ELR (cell line): ENCODE measurements at regions not wholly inside any gene's neighbourhood (a gene's known extent, or its start where the extent isn't known, plus 50 kb on each side); places are given as distances from the start of the nearest gene placed in this dataset.
"Not testable (repeated sequence)": the region's sequence is repeated elsewhere in the genome, so short reads cannot be mapped to it uniquely, and the experiment has no call there.

Source experiments
- DNase-seq: peaks from one replicate; pipeline ENCODE4 v3.0.0-alpha.2; 2015; ENCODE audit warnings: low read depth

DNA sequence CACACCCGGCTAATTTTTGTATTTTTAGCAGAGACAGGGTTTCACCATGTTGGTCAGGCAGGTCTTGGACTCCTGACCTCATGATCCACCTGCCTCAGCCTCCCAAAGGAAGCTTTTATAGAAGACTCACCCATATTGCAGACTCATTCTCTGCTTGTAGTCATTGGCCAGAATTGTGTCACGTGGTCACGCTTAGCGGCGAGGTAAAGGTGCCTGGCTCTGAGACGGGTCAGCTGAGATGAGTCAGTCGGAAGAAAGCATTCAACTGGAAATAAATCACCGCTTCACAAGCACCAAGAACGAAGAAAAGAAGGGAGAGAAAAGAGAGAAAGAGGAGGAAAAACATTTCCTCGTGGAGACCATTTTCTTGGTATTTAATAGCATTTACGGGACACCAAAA is 218.8 kb upstream of the NOCT start:
- DNase-seq = no peak

DNA sequence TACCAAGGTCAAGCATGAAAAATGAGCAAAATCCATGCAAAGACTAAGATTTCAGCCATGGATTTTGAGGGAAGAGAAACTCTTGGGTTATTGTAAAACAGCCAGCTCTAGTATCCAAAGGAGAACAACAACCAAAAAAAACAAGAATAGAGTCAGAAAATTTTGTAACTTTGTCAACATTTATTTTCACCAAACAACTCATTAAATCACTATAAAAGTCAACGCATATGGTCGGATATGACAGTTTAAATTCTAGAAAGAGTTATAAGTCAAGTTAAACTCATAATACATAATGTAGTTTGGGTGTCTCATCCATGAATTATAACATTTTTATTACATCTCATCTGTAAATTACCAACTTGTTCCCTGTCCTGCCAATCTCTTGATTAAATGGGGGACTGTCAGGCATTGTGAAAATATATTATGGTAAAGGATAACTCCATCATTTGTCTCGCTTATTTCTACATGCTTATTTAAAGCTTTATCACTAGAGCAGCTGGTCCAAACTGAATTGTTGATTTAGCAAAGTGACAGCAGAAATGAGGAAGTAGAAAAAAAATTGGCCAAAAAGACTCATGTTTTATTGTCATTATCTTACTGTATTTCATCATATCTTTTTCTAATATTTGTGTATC is 224.8 kb upstream of the NOCT start:
- DNase-seq = no peak

DNA sequence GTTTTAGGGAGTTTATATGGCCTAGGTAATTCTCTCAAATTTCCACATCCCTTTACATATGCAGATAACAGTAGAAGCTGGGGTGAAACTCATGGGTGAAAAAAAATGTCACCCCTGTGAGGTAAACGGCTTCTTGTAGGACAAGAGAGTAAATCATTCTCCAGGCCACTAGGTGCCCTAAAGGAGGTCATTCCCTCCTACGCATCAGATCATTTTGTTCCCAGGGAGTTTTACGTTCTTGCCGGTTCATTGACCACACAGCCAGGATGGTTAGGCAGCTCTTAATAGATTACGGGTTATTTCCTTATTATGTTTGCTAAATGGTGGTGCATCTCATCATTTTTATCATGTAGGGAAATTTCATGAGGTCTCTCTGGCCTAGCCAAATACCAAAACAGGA is 225.8 kb upstream of the NOCT start:
- no peak for DNase-seq

DNA sequence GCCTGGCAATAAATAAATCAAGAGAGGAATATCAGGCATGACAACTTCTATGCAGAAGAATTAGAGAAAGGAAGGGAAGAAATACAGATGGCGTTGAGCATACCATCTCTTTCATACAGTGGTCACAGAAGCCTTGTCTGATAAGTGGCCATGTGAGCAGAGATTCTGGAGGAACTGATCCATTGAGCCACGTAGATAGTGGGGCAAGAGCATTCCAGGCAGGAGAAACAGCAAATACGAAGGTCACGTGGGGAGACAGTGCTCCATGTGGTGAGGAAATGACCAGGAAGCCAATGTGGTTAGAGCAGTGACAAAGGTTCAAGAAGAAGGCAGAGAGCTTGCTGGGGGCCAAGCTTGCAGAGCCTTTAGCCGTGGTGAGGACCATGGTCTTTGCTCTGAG is 226.7 kb upstream of the NOCT start:
- DNase-seq = no peak

DNA sequence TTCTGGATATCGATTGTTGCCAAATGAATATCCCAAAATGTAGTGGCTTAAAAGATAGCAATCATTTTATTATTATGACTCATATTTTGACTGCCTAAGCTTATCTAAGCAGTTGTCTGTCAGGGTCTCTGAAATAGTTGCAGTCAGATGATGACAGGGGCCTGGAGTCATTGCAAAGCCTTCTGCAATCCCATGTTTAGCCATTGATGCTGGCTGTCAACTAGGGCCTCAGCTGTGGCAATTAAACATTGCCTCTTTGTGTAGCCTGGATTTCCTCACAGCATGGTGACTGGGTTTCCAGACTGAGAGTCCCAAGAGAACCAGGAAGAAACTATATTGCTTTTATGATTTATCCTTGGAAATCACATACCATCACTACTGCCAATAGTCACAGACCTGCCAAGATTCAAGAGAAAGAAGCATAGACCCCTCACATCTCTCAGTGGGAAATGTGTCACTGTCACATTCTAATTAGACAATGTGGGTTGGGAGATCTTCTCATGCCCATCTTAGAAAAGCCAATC is 227.3 kb upstream of the NOCT start:
- no peak for DNase-seq

DNA sequence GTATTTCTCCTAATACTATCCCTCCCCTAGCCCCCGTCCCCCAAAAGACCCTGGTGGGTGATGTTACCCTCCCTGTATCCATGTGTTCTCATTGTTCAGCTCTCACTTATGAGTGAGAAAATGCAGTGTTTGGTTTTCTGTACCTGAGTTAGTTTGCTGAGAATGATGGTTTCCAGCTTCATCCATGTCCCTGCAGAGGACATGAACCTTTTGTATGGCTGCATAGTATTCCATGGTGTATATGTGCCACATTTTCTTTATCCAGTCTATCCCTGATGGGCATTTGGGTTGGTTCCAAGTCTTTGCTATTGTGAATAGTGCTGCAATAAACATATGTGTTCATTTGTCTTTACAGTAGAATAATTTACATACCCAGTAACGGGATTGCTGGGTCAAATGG is 235.8 kb upstream of the NOCT start:
- DNase-seq = not testable (repeated sequence)

DNA sequence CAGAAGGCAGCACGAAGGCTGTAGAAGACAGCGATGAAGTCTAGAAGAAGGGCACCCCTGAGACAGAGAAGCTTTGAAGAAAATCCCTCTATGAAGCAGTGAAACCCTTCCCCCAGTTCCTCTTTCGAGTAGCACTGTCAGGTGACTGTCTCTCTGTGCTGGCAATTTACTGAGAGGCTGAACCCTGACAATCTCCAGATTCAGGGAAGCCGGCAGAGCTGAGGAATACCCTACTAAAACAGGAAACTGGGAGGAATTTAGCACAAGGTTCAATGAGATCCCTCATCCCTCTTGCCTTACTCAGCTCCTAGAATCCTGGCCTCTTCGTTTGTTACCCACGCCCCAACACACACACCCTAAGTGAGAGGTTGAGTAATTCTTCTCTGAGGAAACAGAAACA is 239.7 kb upstream of the NOCT start:
- no peak for DNase-seq

DNA sequence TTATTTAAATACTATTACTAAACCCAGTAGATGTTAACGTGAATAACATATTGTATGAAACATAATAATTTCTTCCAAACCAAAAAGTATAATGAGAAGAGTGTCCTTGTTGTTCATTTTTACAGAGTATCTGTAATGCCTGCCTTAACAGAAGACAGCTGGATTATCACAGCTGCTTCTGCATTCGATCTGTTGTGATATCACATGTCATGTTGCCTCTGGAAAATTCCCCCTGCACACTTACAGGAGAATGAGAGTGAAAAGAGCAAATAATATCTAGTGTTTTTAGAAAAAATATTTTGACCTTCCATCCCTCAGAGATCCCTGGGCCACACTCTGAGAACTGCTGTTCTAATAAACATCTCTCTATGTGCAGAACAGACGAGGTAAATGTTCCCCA is 240.1 kb upstream of the NOCT start:
- DNase-seq = no peak

DNA sequence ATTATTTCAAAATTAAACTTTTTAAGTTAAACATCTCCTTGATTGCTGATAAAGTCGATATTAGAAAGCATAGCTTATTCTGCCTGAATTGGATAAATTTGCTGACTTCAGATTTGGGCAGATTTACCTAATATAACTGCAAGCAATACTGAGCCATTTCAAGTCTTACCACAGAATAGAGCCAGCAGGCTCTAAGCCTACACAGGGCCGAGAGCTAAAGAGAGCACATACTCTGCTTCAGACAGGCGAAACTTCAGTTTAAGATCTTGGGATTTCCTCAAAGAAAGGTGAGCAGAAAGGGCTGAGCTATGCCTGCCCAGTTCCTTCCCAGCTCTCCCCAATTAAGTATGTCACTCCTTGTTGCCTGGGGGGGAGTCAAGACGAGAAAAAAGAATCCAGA is 240.6 kb upstream of the NOCT start:
- no peak for DNase-seq

DNA sequence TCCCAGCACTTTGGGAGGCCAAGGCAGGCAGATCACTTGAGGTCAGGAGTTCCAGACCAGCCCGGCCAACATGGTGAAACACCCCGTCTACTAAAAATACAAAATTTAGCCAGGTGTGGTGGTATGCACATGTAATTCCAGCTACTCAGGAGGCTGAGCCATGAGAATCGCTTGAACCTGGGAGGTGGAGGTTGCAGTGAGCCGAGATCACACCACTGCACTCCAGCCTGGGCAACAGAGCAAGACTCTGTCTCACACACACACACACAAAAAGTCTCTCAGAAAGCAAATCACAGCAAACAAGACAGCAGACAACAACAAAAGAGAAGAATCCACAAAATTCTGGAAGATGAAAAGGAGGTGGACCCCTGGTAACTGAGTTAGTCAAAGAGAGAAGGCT is 241.5 kb upstream of the NOCT start:
- not testable (repeated sequence) for DNase-seq

DNA sequence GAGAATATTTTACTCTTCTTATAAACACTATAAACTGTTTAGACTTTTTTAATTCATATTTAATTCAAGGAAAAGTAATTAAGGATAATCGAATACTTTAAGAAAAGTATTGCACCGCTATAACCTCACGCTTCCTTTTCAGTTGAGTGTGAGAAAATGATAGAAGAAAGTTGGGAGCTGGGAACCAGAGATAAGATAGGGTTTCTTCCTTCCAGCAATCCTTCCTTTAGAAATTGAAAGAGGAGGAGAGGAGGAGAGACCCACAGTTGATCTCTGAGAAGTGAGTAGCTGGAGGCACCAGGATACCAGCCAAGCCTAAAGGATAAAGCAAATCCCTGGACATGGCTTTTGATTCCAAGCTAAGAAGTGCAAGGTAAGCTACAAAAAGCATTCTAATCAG is 242.3 kb upstream of the NOCT start:
- DNase-seq = no peak

DNA sequence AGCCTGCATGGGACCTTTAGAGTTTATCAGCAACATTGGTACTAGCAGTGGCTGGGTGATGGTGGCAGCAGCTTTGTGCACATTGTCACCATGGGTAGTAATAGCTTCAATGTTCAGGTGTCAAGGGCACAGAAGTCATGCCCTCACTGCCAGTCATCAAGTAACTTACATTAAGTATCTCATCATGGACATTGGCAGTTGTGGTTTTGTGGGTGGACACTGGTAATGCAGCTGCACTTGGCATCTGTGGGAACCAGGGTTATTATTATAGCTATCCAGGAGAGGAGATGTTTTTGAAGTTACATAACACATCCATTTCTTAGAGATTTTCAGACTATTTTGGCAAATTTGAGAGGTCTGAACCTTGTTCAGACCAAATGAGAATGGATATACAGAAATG is 243.2 kb upstream of the NOCT start:
- DNase-seq = no peak

DNA sequence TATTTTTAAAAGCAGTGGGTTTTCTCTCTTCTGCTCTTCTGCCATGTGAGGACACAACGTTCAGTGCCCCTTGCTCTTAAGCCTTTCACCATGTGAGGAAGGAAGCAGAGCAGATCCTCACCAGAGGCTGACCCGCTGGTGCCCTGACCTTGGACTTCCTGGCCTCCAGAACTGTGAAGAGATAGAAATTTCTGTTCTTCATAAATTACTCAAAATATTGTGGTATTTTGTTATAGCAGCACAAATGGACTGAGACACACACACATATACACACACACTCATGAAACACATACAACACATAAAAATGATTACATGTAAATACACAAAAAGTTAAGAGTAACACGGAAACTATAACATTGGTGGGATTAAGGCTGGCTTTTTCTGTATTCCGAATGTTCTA is 244.8 kb upstream of the NOCT start:
- no peak for DNase-seq

DNA sequence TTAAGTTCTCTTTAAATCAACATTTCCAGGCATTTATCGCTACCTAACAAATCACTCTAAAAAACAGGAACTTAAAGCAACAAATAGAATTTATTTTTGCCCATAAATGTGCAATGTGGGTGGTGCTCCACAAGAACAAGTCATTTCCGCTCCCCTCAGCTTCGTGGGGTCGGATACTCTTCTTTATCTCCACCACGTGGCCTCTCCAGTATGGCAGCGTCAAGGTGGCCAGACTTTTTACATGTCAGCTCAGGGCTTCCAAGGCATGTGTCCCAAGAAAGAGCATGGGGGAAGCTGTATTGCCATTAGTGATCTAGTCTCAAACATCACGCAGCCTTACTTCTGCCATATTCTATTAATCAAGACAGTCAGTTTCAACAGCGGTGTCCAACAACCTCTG is 249.2 kb upstream of the NOCT start:
- no peak for DNase-seq

DNA sequence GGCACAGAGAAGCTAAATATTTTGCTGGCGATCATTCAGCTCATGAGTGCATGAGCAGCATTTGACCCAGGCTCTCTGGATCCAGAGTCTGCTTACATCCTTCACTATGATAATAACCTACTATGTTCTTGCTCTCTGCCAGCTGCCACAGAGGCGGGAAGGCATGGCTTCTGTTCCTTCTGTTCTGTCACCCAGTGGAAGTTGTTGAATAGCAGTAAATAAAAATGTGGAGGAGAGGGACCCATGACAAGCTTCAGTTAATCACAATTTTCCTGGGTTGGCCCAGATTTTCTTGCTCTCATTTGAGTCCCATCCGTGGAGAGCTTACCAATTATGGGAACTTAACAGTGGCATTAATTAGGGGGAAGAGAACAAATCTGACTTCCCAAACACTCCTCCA is 250.1 kb upstream of the NOCT start:
- DNase-seq = no peak

DNA sequence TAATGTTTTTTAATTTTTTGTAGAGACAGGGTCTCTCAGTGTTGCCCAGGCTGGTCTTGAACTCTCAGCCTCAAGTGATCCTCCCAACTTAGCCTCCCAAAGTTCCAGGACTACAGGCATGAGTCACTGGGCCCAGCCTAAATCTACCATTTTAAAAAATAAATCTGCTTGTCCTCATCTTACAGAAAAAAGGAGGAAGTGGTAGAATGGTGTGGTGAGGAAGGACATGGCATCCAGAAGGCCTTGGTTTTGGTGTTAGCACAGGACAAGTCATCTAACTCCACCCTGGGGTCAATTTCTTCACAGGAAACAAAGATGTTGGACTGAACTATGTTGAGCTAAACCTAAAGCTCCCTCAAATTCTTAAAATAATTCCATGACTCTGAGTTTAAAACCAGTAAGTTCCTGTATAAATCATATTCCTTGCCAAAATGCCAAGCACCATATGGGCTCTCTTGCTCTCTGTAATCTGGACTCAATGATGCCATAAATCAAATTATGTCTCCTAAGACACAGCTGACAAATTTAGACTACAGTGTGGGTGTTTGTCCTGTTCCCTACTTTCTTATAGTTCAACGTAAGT is 253.9 kb upstream of the NOCT start:
- DNase-seq = no peak

DNA sequence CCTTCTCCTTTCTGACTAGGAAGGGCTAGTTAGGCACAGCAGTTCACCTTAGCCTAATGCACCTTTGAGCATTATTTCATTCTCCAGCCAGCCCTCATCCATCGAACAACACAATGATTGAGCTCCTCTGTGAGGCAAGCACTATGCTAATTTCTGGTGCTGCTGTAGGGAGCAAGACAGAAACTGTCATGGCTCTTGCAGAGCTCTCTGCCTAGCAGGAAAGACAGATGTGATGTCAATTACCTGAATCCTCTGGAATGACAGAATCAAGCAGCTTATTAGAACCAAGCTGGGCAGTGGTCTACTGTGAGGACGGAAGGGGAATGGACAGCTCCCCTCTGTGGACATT is 256.1 kb upstream of the NOCT start:
- no peak for DNase-seq

DNA sequence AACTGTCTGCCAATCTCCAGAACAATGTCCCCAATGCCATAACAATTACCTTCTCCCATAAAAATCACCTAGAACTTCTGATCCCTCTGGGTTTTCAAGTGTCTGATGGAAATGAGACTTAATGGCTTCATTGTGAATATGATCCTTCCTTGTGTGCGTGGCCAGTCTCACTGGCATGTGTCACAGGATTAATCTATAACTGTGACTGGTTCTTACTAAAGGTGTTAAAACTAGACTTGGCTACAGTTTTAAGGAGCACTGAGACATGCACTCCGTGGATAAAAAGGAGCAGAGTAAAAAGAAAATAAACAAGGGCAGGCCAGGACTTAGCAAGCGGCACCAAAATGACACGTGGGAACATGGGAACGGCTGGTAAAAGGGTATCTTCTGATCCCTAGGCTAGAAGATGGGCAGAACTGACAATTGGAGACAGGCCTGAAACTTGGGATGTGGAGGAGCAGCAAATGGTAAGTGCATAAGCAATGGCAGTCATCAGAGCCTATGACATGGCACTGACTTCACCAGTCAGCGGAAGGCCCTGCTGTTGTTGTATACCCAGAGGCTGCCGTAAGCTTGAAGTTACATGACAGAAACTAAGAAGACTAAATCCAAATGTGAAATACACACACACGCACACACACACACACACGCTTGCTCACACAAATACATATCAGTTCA is 256.6 kb upstream of the NOCT start:
- DNase-seq = no peak

DNA sequence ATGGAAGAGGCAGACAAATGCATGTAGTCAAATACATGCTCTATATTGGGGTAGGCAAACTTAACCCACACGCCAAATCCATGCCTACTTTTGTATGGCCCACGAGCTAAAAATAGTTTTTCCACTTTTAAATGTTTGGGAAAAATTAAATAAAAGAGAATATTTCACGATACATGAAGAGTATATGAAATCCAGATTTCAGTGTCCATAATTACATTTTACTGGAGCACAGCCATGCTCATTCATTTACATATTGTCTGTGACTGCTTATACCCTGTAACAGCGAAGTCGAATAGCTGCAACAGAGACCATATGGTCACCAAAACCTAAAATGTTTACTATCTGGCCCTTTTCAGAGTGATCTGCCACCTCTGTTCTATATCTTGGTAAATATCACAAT is 257.4 kb upstream of the NOCT start:
- DNase-seq = no peak

DNA sequence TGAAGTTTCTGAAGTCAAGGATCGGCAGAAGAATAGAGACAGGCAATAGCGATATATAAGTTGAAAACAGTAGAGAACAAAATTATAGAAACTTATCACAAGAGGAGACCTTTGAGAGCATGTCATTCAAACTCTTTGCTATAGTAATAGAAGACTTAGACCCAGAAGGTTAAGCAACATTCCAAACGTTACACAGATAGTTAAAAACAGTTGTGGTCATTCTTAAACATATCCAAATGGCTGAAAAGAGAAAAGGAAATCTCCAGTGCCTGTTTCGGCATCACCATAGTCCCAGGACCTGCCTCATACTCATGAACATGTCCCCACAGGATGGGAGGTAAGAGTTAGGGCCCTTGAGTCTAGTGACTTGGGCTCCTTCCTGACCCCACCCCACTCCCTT is 258.1 kb upstream of the NOCT start:
- no peak for DNase-seq

DNA sequence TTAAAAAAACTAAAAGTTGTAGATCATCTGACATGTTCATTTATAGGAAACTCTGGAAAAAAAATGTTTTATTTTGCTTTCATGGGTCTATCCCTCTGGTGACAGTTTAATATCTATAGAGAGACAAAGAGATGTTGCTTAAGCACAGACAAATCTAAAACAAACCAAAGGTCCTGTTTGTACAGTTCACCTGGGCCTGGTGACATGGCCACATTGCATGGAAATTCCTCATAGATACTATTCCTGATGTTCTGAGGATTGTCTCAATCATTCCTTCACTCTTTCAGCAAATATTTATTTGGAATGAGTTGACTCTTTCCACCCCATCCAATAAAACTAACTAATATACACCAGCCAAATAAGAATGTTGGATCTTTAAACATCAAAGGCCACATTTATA is 259.1 kb upstream of the NOCT start:
- DNase-seq = no peak

DNA sequence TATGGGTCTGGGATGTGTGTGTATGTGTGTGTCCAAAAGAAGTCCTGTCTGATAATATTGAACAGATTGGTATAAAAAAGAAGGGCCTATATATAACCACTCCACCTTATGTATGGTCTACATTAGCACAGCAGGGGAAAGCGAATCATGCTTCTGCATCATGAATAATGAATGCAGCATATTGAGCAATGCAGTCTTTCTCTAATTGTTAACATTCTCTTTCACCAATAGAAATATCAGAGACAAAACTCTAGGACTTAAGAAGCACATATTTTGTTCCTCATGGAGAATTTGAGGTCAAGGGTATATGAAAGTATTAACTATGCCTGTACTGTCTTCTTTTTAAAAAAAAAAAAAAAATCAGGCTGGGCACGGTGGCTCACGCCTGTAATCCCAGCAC is 264.3 kb upstream of the NOCT start:
- no peak for DNase-seq

DNA sequence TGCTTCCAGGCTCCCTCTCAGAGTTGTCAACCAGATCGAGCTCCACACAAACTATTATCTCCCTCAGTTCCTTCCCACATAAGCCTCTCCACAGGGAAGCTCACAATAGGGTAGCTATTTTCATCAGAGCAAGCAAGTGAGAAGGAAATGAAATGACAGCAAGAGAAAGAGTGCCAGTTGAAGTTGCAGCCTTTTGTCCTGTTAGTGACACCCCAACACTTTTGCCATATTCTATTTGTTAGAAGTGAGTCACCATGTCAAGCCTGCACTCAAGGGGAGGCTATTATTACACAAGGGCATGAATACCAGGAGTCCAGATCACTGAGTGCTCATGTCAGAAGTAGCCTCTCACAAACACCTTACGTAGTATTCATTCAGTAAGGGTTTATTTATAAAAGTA is 266.3 kb upstream of the NOCT start:
- peak; percentile 37 for DNase-seq
